ENCODE measurements at regions not wholly inside any gene's neighbourhood (a gene's known extent, or its start where the extent isn't known, plus 50 kb on each side); places are given as distances from the start of the nearest gene placed in this dataset.
"Not testable (repeated sequence)": the region's sequence is repeated elsewhere in the genome, so short reads cannot be mapped to it uniquely, and the experiment has no call there.

DNA sequence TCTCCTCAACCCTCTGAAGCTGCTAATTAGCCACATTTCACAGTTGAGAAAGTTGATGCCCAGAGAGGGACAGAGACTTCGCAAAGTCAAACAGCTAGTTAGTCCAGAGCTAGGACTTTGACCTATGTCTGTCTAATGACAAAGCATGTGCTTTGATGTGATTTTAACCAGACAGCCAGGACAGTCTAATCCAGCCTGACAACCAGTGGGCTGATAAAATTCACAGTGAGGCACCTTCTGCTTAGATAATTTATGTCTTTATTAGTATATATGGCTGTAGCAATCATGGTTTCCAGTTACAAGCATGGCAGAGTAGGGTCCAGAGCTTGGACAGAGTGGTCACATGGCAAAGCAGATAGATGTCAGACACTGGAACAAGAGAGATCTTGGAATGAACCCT is 133.6 kb upstream of the C1QTNF7 start:
- no peak for DNase-seq

GRCh38 chr4:15294832-15295231 is 133.0 kb upstream of the C1QTNF7 start:
- DNase-seq, result no peak

DNA sequence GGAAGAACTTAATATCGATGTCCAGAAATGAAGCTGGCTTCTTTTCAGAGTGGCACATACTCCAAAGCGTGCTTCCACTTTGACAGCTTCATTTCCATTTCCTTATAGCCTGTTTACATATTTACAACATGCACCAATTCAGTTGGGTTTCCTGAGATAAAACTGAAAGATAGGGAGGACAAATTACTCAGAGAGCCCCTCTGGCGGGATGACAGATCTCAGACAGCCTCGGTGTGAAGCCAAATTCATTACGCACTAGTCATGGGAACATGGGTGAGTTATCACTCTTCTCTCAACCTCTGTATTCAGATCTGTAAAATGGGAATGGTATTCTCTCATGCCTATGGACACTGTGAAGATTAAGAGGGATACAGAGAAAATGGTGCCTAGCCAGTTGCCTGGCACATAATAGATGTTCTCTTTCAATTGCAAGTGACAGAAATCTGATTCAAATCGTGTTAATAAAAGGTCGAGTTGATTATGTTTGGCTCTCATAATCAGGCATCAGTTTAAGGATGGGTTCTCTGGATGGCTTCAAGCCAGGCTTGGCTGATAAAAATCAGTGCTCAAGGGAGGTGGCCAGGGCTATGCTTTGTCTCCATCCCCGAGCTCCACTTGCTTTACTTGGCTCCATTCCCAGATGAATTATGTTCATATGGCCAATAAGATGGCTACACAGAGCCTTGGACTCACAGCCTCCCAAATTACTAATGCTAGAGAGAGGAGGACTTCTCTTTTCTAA is 132.2 kb upstream of the C1QTNF7 start:
- no peak for DNase-seq

- DNase-seq, result no peak
These were observed 130.5 kb upstream of the C1QTNF7 start for GRCh38 chr4:15297344-15297743.

DNA sequence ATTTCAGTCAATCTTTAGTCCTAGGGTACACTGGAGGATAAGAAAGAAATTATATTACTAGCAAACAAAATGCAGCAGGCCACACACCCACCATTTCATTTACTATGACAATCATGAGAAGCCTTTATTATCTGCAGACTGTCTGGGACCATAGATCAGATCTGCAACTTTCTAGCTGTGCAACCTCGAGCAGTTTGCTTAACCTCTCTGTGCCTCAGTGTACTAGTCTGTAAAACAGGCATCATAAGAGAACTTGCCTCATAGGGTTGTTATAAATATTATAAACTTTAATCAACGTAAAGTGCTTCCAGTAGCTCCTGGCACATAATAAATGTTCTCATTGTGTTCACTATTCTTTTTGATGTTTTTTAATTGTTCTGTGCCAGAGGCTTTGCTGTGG is 128.2 kb upstream of the C1QTNF7 start:
- DNase-seq, result no peak

- DNase-seq, result no peak
These were observed 124.7 kb upstream of the C1QTNF7 start for GRCh38 chr4:15303052-15303641.

DNA sequence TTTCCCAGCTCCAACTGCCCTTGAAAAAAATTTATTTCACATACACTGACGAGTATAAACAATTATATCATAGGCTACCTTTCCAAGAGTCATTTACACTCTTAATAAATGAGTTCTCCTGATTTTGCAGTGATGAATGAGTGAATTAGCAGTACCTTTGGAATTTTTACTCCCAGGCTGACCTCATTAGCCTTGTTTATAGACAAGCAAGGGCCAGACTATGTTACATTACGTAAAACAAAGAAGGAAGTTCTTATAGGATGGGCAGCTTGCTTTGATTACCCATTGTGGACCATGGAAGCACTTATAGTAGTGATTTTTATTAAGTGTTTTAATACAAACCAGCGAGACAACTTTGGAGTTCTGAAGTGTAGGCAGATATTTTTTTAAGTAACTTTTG is 112.9 kb upstream of the C1QTNF7 start:
- no peak for DNase-seq

DNA sequence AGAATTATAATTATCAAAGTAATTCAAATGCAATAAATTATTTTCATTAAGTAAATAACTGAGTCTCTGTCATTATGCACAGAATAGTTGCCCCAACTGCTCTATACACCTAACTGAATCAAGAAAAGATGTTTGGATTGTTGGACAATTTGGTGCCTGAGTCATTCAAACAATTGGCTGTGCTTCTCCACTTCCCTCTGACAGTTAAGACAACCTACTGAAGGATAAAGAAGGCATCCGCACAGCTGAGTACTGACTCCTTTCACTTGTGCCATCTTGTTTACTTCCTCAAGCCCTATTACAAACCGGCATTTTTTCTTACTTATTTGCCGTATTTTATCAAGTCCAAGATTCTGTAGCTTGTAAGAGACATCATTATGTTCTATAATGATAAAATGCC is 110.6 kb upstream of the C1QTNF7 start:
- DNase-seq, result no peak

DNA sequence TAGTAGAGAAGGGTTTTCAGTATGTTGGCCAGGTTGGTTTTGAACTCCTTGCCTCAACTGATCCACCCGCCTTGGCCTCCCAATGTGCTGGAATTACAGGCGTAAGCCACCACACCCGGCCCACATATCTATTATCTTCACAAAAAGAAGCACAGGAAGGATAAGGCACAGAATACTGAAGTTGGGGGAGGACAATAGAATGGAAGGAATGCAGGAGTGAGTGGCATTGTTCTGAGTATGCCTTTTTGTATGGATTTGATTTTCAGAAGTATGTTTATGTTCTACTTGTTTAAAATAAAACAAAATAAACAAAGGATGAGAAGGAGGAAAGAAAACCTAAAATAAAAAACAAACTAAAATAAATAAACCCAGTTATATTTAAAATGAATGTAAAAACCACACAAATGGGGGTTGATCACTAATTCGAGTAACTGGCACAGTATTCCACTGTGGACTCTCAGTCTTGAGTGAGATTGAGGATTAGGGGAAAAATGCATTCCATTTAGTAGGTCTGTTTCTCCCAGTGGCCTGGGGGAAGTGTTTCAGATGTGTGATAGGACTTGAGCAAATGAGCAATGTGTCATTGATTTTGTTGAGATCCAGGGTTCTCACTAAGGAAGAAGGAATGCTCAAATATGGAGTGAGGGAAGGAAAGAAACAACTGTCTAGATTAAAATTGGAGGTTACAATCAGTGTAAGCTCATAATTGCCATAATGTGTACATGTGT is 109.0 kb upstream of the C1QTNF7 start:
- DNase-seq, result no peak

- no peak for DNase-seq
These were observed 107.6 kb upstream of the C1QTNF7 start for GRCh38 chr4:15320121-15320678.

DNA sequence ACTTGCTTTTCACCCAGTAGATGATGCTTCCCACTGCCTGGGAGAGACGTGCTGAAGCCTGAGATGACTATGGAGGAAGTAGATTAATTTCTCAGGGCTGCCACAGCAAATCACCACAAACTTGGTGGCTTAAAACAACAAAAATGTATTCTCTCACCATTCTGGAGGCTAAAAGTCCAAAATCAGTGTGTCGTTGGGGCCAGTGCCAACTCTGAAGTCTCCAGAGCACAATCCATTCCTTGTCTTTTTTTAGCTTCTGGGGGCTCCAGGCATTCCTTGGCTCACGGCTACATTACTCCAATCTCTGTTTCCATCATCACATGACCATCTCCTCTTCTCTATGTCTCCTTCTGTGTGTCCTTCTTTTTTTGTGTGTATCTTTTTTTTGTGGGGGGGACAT is 105.8 kb upstream of the C1QTNF7 start:
- DNase-seq, result no peak

- DNase-seq, result no peak
These were observed 101.8 kb upstream of the C1QTNF7 start for GRCh38 chr4:15325987-15326386.

DNA sequence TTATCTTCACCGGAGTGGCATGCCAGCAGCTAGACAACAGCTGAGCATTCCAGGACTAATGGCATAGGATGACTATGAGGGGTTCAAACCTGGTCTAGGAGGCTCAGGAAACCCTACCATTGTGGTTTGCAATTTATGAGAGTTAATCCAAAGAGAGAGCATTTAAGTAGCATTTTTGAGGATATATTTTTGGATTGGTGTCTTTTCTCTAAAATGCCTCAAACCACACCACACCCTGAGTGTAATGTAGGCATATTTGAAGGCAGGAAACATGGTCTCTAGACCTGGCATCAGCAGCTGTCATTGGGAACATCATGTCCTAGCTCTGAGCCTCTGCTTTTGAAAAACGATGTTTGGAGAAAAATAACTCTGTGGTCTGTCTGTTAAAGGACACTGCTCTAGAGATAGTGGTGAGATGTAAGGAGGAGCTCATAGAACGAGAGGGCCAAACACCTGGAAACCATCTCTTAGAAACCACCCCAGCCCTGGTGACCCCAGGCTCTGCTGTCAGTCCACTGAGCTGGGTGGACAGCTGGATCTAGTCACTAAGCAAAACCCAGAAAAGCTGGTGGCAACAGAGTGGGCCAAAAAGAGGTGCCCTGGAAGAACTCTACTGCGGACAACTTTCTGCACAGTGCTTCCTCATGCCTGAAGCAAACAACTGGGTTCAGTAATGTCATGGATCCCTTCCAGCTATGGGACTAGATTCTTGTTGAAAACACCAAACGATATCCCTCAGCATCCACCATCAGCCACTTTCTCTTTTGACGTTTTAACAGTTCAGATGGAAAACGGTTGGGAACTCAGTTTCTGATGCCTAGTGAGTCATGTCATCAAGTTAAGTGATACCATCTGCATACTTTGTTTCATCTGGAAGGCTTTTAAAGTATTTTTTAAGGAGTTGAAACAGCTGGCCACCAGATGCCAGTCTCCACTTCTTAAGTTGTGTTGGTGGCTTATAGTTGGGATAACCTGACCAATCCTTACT is 100.2 kb upstream of the C1QTNF7 start:
- no peak for DNase-seq

GRCh38 chr4:15331930-15332329 is 95.9 kb upstream of the C1QTNF7 start:
- DNase-seq, result no peak

DNA sequence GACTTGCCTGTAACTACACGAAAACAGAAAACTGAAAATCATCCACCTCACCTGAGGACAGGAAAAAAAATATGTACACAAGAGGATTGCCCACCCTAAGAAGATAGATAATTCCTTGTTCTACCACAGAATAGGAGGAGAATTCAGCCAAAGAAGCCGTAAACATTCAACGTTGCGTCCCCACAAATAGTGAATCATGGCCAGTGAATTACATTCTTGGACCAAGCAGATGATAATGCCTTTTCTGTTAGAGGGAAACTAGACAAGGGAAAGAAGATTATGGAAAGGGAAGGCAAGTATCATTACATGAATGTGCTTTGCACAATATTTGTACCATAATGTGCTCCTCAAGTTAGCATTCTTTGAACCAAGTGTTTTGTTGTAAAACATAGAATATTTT is 95.5 kb upstream of the C1QTNF7 start:
- no peak for DNase-seq

GRCh38 chr4:15333692-15334633 is 93.9 kb upstream of the C1QTNF7 start:
- no peak for DNase-seq

GRCh38 chr4:15336410-15337167 is 91.2 kb upstream of the C1QTNF7 start:
- no peak for DNase-seq

DNA sequence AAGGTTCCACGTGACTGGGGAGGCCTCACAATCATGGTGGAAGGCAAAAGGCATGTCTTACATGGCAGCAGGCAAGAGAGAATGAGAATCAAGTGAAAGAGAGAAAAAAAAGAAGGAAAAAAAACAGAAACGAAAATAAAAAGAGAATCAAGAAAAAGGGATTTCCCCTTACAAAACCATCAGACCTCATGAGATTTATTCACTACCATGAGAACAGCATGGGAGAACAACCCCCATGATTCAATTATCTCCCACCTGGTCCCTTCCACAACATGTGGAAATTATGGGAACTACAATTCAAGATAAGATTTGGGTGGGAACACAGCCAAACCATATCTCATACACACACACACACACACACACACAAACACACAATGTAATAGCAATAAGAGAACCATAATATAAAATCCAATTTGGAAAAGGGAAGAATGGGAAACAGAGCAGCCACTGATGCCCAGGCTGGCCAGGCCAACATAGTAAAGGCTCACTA is 90.6 kb upstream of the C1QTNF7 start:
- DNase-seq, result not testable (repeated sequence)

- no peak for DNase-seq
These were observed 88.1 kb upstream of the C1QTNF7 start for GRCh38 chr4:15339737-15340136.

DNA sequence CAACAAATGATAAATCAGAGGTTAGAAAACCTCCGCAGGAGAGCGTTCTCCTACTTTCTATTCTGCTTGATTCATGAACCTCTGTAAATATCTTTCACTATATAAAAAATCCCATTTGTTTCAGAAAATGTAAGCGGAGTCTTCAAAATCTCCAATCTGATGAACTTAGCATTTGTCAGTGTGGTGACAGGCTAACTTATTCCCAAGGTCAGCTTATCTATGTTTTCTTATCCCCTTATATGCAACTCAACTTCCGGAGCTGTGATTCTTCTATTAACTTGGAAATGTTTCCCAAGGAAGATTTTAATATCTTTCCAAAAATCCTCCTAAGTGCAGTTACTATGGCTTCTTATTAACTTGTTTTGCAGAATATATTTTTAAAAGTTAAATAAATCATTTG is 87.5 kb upstream of the C1QTNF7 start:
- DNase-seq, result no peak

All from CD4-positive, alpha-beta T cell treated with Interleukin-12 subunit alpha and Interleukin-12 subunit beta, for 1 hour (primary cell).